HG03108 (cell line): ENCODE measurements at regions not wholly inside any gene's neighbourhood (a gene's known extent, or its start where the extent isn't known, plus 50 kb on each side); places are given as distances from the start of the nearest gene placed in this dataset.
A peak's percentile ranks its signal among the peaks of the same experiment; 100 is the strongest.

Source experiments
- ATAC-seq: cut with Tn5 transposase; IDR thresholded peaks from one replicate; pipeline ENCODE4 v1.9.1; 2021; ENCODE audit warnings: moderate library complexity; ENCODE audit not compliant: unreplicated experiment

DNA sequence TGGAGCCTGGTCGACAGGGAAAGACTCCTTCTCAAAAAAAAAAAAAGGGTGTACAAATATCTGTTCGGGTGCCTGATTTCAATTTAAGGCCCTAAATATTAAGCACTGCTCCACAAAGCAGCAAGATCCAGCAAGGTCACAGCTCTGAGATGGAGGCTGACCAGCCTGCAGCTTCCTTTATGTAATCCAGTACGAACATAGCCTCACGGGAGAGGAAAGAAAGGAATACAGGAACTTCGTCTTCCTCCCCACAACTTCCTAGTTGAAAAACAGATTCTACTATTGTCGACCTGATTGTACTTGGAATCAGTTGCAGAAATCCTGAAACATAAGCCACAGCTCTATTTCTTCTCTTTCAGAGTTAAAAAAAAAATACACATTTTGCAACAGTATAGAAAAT lies 53.5 kb upstream of the TBC1D9 start:
- no peak for ATAC-seq

DNA sequence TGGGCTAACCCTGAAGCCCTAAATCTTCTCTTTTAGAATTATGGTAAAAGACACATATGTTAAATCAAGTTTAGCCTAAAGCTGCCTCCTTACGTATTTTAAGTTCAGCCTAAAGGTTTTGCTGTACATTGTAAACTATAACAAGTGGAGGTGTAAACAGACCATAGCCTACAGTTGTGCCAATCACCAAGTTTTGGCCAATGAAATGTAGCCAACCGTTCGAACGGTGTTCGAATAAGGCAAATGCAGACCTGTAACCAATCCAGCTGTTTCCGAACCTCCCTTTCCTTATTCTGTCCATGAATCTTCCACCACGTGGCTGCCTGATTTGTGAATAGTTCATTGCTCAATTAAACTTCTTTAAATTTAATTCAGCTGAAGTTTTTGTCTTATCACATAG lies 52.1 kb upstream of the TBC1D9 start:
- ATAC-seq = no peak

DNA sequence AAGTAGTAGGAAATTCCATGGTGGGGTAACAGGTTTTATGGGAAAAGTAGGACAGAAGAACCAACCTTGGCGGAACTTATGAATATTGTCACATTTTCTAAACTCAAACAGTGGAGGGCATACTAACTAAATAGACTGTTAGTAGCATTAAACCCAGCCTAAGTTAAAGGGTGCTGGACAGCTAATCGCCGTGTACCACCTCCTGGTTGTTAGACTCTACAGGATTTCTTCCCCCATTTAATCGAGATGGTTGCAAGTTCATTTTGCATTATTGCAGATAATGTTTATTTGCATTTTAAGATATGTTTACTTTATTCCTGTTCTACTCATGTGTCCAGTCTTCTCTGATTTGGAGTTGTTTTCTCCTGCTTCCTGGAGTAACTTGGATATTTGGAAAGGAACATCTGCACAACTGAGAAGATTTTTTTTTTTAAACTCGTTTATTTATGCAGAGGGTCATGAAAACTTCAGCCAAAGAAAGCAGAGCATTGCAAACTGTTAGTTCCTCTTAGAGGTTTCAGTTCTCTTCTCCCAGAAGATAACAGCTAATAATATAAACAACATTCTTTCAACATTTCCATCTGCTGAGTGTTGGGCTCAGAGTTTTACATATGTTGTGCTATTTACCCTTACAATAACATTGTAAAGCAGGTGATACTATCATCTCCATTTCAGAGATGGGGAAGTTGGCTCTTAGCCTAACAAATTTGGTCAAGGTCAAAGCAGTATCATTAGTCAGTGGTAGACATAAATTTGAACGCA lies 51.5 kb upstream of the TBC1D9 start:
- ATAC-seq = peak; percentile 84

DNA sequence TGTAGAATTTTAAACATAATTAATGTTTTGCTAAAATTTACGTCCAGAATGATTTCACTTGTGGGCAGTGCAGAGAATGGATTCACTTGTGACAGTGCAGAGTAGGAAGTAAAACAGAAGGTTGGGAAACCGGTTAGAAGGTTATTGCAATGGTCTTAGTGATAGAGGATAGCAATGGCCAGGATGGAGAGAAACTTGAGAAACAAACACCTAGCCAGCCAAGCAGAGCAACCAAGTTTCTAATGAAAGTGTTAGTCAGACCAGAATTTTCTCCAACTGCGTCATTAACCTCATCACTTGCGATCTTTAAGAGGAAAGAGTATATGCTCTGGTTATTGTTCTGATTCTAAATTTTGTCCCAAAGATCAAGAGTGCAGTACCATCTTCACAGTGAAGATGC lies 50.0 kb upstream of the TBC1D9 start:
- ATAC-seq = peak; percentile 74
